HG02870 (cell line): ENCODE measurements at regions not wholly inside any gene's neighbourhood (a gene's known extent, or its start where the extent isn't known, plus 50 kb on each side); places are given as distances from the start of the nearest gene placed in this dataset.

Experiments
- ATAC-seq: cut with Tn5 transposase; IDR thresholded peaks from one replicate; pipeline ENCODE4 v1.9.1; 2021; ENCODE audit warnings: mild to moderate bottlenecking, moderate library complexity; ENCODE audit not compliant: unreplicated experiment

- no peak for ATAC-seq
These were observed 400.2 kb downstream of the SLITRK5 start for GRCh38 chr13:88071371-88071770.

GRCh38 chr13:88074794-88075510 is 403.8 kb downstream of the SLITRK5 start:
- no peak for ATAC-seq

GRCh38 chr13:88085036-88085435 is 413.9 kb downstream of the SLITRK5 start:
- ATAC-seq, result no peak

GRCh38 chr13:88086577-88086976 is 415.4 kb downstream of the SLITRK5 start:
- ATAC-seq, result no peak

- no peak for ATAC-seq
These were observed 426.4 kb downstream of the SLITRK5 start for GRCh38 chr13:88097541-88097940.

- ATAC-seq, result no peak
These were observed 432.7 kb downstream of the SLITRK5 start for GRCh38 chr13:88103824-88104223.

GRCh38 chr13:88104576-88104975 is 433.4 kb downstream of the SLITRK5 start:
- ATAC-seq, result no peak

- no peak for ATAC-seq
These were observed 436.4 kb downstream of the SLITRK5 start for GRCh38 chr13:88107570-88107969.

GRCh38 chr13:88112526-88112925 is 441.4 kb downstream of the SLITRK5 start:
- ATAC-seq, result no peak

GRCh38 chr13:88115976-88116375 is 444.8 kb downstream of the SLITRK5 start:
- no peak for ATAC-seq

- no peak for ATAC-seq
These were observed 447.8 kb downstream of the SLITRK5 start for GRCh38 chr13:88118952-88119351.

GRCh38 chr13:88124142-88124541 is 453.0 kb downstream of the SLITRK5 start:
- ATAC-seq, result no peak

- ATAC-seq, result no peak
These were observed 453.9 kb downstream of the SLITRK5 start for GRCh38 chr13:88125055-88125454.

- no peak for ATAC-seq
These were observed 465.1 kb downstream of the SLITRK5 start for GRCh38 chr13:88136098-88136790.

- no peak for ATAC-seq
These were observed 471.5 kb downstream of the SLITRK5 start for GRCh38 chr13:88142653-88143052.

- no peak for ATAC-seq
These were observed 473.4 kb downstream of the SLITRK5 start for GRCh38 chr13:88144580-88144979.

GRCh38 chr13:88153353-88153752 is 482.2 kb downstream of the SLITRK5 start:
- ATAC-seq, result no peak

GRCh38 chr13:88154001-88154400 is 482.8 kb downstream of the SLITRK5 start:
- ATAC-seq, result no peak

- ATAC-seq, result no peak
These were observed 491.0 kb downstream of the SLITRK5 start for GRCh38 chr13:88162076-88162702.

GRCh38 chr13:88176231-88176630 is 505.1 kb downstream of the SLITRK5 start:
- ATAC-seq, result no peak

GRCh38 chr13:88183440-88183839 is 512.3 kb downstream of the SLITRK5 start:
- ATAC-seq, result no peak

GRCh38 chr13:88188986-88189385 is 517.8 kb downstream of the SLITRK5 start:
- ATAC-seq, result no peak
